Colonic mucosa (tissue), 4 donors: ENCODE measurements at regions not wholly inside any gene's neighbourhood (a gene's known extent, or its start where the extent isn't known, plus 50 kb on each side); places are given as distances from the start of the nearest gene placed in this dataset.

Experiments
- DNase-seq: peaks from one replicate; pipeline ENCODE4 v3.0.0-alpha.2; 2020
- H3K27ac ChIP-seq: fragments of 200-600 bp; one replicate; pipeline ENCODE4 v1.8.0; 2021
- H3K27me3 ChIP-seq: fragments of 200-600 bp; one replicate; pipeline ENCODE4 v1.8.0; 2021
- H3K36me3 ChIP-seq: fragments of 200-600 bp; one replicate; pipeline ENCODE4 v1.8.0; 2021
- H3K4me1 ChIP-seq: fragments of 200-600 bp; one replicate; pipeline ENCODE4 v1.8.0; 2021; ENCODE audit warnings: mild to moderate bottlenecking
- H3K4me3 ChIP-seq: fragments of 200-600 bp; one replicate; pipeline ENCODE4 v1.8.0; 2021
- H3K9ac ChIP-seq, 2 donors: one replicate each; pipeline ENCODE4 v1.7.0; 2013; ENCODE audit warnings: control low read depth in 2 of 2, low read depth in 2 of 2, low read length in 2 of 2
- H3K9me3 ChIP-seq: fragments of 200-600 bp; one replicate; pipeline ENCODE4 v1.8.0; 2021
- intact Hi-C: fragments of 100-400 bp; cut with DNase I; formaldehyde crosslinking; loops from one replicate; pipeline ENCODE4 v1.14.1; 2022
- TF ChIP-seq, protein P1 (sequence below): fragments of 200-600 bp; IDR thresholded peaks from one replicate; pipeline ENCODE4 v1.8.0; 2022; ENCODE audit warnings: antibody characterized with exemption, mild to moderate bottlenecking
- donor health status: healthy.
- donor health status: DM: no; HTN: no; CAD: no.
- donor health status: DM: no; HTN: no; CAD: no.

DNA sequence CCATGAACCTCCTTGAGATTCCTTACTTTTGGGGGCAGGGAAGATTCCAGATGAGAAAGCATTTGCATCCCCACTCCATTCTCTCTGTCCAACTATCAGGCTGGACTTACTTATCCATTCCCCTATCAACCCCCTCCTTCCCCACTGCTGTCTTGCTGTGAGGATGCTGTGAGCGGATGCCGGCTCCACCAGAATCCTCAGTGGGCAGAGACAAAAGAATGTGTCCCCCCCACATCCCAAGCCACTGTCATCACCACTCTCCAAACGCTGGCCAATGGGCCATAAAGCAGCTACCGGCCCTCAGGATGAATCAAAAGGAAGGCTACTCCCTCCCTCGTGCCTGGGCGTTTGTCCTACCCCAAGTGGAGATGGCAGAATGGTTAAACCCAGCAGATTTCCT is 173.0 kb upstream of the NTF3 start:
- no peaks in the 10 kb centered on the region for H3K27me3 ChIP-seq
- no peak for DNase-seq
- H3K4me3 ChIP-seq = no peak overlapping the region

DNA sequence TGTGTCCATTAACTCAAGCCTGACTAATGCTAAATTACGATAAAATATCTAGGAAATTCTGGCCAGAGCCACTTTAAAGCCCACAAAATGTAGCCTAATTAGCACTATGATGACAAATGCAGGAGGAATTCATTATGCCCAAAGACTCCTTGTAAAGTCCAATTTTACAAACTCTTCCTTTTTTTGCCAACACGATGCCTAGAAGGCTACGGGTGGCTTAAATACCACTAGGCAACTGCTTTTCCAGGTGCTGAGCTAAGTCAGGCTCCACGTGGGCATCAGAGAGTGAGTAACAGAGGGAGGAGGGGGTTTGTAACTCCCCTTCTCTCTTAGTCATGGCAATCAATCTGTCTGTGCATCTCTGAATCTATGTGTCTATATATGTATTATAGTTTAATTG is 172.4 kb upstream of the NTF3 start:
- intact Hi-C loops = no loop called here
- Histone ChIP-seq H3K9ac (no peak overlapping the region), H3K9me3 (no peaks in the 10 kb centered on the region), H3K4me3 (no peak overlapping the region), H3K27me3 (no peaks in the 10 kb centered on the region), H3K36me3 (no peaks in the 10 kb centered on the region), H3K4me1 (no peaks in the 10 kb centered on the region), H3K27ac (no peak overlapping the region)
- TF ChIP-seq, protein P1, sequence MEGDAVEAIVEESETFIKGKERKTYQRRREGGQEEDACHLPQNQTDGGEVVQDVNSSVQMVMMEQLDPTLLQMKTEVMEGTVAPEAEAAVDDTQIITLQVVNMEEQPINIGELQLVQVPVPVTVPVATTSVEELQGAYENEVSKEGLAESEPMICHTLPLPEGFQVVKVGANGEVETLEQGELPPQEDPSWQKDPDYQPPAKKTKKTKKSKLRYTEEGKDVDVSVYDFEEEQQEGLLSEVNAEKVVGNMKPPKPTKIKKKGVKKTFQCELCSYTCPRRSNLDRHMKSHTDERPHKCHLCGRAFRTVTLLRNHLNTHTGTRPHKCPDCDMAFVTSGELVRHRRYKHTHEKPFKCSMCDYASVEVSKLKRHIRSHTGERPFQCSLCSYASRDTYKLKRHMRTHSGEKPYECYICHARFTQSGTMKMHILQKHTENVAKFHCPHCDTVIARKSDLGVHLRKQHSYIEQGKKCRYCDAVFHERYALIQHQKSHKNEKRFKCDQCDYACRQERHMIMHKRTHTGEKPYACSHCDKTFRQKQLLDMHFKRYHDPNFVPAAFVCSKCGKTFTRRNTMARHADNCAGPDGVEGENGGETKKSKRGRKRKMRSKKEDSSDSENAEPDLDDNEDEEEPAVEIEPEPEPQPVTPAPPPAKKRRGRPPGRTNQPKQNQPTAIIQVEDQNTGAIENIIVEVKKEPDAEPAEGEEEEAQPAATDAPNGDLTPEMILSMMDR = no peak
- no peak for DNase-seq

More for the DNA sequence above, 173.0 kb upstream of the NTF3 start:
- Histone ChIP-seq H3K4me1 (no peaks in the 10 kb centered on the region), H3K36me3 (no peaks in the 10 kb centered on the region), H3K27ac (no peak overlapping the region), H3K9ac (no peak overlapping the region), H3K9me3 (no peaks in the 10 kb centered on the region)
- TF ChIP-seq, protein P1 = no peak
- intact Hi-C loops = no loop called here

DNA sequence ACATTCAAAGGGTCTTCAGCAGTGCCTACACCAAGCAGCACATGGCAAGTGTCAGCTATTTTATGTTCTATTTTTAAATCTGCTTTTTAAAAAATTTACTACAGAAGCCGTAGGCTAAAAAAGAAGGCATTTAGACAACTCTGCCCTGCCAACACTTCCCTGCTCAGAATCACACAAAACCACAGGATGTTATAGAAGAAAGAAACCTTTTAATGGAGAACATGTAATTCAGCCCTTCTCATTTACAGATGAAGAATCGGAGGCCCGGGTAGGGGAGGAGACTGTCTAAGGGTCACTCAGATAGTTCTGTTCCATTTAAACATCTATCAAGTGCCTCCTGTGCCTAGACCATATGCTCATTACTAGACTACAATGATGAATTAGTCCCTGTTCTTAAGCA is 171.8 kb upstream of the NTF3 start:
- H3K9ac ChIP-seq = no peak overlapping the region
- H3K4me3 ChIP-seq = no peak overlapping the region
- DNase-seq = no peak
- no peaks in the 10 kb centered on the region for H3K9me3 ChIP-seq
- TF ChIP-seq, protein P1 = no peak
- H3K36me3 ChIP-seq = no peaks in the 10 kb centered on the region
- H3K27me3 ChIP-seq = no peaks in the 10 kb centered on the region
- intact Hi-C loops = no loop called here
- H3K4me1 ChIP-seq = no peaks in the 10 kb centered on the region
- no peak overlapping the region for H3K27ac ChIP-seq

DNA sequence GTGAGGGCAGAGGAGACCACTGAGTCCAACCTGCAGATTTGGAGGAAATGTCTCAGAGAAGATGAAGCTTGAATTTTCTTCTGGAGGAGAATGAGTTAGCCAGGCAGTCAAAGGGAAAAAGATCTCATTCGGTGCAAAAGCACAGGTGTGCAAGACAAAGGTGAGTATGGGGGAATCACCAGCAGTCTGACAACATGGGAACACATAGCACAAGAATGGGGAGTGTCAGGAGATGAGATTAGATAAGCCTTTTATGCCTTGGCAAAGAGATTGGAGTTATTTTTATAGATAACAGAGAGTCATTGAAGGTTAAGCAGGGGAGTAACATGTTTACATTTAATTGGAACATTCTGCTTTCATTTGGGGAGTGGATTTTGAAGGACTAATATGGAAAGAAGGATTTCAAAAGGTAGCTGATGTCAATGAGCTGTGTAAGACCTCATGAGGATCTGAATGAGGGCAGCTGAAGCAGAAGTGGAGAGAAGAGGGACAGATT is 171.3 kb upstream of the NTF3 start:
- Histone ChIP-seq H3K36me3 (no peaks in the 10 kb centered on the region), H3K27me3 (no peaks in the 10 kb centered on the region), H3K9me3 (no peaks in the 10 kb centered on the region), H3K27ac (no peak overlapping the region), H3K4me3 (no peak overlapping the region), H3K4me1 (no peaks in the 10 kb centered on the region), H3K9ac (no peak overlapping the region)
- TF ChIP-seq, protein P1 = no peak
- no peak for DNase-seq
- intact Hi-C loops = no loop called here

DNA sequence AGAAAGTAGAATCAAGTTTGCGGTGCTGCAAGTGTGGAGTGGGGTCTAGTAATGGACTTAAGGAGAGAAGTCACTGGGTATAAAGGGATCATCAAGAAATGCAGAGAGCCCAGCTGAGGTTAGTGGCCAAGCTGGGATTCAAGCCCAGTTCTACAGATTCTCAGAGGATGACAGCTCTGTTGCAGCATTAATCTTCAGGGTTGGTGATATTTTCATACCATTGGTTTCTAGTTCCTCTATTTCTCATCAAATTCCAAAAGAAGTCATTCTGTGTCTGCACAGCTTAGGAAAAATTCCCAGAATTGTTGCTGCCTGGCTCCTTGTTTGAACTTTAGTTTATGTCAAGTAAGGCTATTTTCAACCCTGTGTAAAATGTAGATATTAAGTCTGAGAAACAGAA is 169.5 kb upstream of the NTF3 start:
- H3K4me1 ChIP-seq = no peaks in the 10 kb centered on the region
- H3K4me3 ChIP-seq = no peak overlapping the region
- intact Hi-C loops = no loop called here
- no peak for DNase-seq
- no peak overlapping the region for H3K9ac ChIP-seq
- H3K9me3 ChIP-seq = no peaks in the 10 kb centered on the region
- TF ChIP-seq, protein P1 = no peak
- no peaks in the 10 kb centered on the region for H3K27me3 ChIP-seq
- no peaks in the 10 kb centered on the region for H3K36me3 ChIP-seq
- no peak overlapping the region for H3K27ac ChIP-seq

DNA sequence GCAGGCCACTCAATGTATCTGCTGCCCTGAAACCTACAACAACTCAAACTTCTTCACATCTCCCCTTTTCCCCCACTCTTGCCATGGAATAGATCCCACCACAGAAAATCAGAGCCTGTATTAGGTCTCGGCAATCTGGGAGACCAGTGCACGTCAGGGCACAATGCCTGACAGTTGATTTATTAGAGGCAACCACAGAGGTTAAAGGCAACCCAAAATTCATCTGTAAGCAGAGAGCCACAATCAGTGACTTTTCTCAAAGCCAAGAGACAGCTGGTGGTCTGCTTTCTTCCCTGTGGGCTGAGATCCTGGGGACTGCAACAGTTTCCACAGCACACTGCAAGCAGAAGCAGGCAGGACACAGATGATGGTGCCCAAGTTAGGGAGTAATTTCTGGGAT is 169.0 kb upstream of the NTF3 start:
- TF ChIP-seq, protein P1 = no peak
- H3K9ac ChIP-seq = no peak overlapping the region
- intact Hi-C loops = no loop called here
- H3K27me3 ChIP-seq = no peaks in the 10 kb centered on the region
- H3K4me1 ChIP-seq = no peaks in the 10 kb centered on the region
- no peaks in the 10 kb centered on the region for H3K9me3 ChIP-seq
- DNase-seq = no peak
- no peaks in the 10 kb centered on the region for H3K36me3 ChIP-seq
- no peak overlapping the region for H3K27ac ChIP-seq
- no peak overlapping the region for H3K4me3 ChIP-seq
